TTC549 (cell line): ENCODE measurements at regions not wholly inside any gene's neighbourhood (a gene's known extent, or its start where the extent isn't known, plus 50 kb on each side); places are given as distances from the start of the nearest gene placed in this dataset.
"Not testable (repeated sequence)": the region's sequence is repeated elsewhere in the genome, so short reads cannot be mapped to it uniquely, and the experiment has no call there.

Source experiments
- FAIRE-seq: peaks from 2 replicates; lab custom pipeline; 2012; peaks lifted over from hg19 to GRCh38; lab: Jason Lieb, UNC

- FAIRE-seq: no peak
Measured at GRCh38 chr9:79477241-79477840, 94.4 kb upstream of the TLE4 start.

DNA sequence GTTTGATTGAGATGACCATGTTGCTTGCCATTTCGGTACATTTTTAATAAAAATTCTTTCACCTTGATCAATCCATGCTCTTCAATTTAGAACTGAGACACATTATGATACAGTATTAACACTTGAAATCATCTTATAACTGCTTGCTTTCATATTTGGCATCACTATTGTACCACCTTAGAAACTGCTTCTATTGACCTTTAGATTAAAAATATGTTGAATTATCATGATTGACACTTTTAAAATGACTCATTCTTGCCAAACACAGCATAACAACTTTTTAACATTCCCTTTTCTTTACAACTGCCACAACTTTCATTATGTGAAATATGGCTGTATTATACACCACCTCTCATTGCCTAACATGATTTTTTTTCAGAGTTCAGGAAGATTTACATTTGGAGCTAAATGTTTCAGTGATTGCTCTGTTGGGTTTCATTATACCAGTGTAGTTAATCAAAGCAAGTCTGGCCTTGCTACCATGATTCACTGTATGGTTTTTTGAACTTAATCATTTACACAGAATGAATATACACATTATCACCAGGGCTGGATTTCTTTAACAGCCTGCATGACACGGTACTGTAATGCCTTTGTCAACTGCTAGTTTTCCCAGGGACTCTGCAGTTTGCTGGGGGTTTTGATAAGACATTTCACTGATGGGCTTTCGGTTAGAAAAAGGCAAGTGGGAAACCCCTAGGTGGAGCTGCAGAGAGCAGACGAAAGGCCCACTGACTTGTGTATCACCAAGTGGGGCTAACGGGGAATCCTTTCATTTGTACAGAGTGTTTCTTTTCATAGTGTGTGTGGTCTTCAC lies 93.6 kb upstream of the TLE4 start:
- no peak for FAIRE-seq

- FAIRE-seq: no peak
Measured at GRCh38 chr9:79480639-79481038, 91.1 kb upstream of the TLE4 start.

DNA sequence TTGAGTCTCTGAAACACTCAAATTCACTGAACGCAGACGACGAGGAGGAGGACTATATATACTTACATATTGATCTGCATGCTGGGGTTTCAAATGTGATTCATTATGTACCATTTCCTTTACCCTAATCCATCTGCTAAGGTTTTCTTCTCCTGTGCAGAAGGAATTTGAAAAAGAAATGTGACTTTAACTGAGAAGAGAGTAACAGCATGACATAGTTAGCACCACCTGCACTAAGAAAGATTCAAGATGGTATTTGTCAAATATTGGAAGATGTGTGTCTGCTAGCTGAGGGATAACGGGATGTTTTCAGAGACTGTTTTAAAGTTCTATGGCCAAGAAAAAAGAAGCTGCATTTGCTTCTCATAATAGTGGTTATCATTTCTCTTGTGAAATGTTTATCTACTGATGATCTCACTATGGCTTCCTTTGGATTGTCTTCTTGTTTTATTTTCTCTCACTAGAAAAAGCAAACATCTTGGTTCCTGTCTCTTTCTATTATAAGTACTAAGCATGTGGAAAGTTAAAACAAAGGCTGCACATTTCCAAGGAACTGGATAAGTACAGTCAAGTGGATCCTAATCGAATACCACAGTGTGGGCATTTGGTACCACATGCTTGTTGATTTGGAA lies 89.8 kb upstream of the TLE4 start:
- no peak for FAIRE-seq

DNA sequence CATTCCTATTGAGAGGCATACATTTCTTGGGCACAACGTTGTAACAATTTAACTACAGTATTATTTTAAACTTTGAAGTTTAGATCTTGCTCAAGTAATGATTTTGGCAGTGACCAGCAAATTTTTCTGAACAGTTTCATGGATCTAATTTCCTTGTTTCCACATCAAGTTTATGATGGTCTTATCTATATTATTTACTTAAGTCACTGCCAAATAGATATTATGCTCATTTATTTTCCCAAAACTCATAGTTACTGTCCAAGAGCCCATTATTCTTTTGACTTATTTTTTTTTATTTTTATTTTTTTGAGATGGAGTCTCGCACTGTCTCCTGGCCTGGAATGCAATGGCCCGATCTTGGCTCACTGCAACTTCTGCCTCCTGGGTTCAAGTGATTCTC lies 86.5 kb upstream of the TLE4 start:
- FAIRE-seq: no peak

GRCh38 chr9:79489261-79490000 lies 82.3 kb upstream of the TLE4 start:
- no peak for FAIRE-seq

DNA sequence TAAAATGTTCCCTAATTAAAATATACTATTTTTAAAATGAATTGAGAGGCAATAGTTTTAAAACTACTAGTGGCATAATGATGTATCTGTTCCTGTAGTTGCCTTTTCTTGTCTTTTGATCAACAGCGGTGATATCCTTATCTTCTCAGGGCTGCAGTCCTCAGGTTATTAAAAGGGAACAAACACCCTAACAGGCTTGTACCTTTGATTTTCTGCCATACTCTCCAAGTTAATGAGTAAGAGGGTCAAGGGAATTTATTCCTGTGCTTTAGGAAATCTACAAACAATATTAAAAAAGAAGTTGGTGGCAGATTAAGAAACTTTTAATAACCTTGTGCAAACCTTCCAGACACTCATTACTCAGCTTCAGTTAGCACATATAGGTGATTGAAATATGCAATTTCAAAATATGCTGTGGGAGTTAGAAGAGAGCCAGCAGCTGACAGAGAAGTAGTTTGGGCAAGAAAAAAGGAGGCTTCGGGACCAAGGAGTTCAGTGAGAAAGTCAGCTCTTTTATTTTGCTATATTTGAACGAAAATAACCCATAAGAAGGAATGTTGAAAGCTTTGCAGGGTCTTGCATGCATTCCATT lies 81.0 kb upstream of the TLE4 start:
- FAIRE-seq: no peak

- FAIRE-seq: no peak
Measured at GRCh38 chr9:79492092-79493009, 79.4 kb upstream of the TLE4 start.

GRCh38 chr9:79500196-79500864 lies 71.4 kb upstream of the TLE4 start:
- FAIRE-seq: not testable (repeated sequence)

DNA sequence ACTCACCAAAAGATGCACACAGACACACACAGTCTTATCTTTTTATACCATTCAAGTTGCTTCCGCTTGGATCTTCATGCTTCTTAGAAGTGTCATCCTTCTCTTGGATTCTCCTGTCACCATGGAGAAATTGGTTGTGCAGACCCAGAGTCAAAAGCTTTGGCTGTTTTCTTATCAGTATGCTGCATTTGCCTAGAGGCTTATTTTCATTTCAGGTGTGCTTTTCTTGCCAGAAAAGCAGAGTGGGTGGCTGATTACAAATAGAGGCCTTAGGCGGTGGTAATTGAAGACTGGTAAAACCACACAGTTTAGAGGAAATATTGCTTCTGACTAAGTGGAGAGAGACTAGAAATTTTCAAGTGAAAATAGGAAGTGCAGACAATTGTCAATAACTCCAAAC lies 70.2 kb upstream of the TLE4 start:
- no peak for FAIRE-seq

DNA sequence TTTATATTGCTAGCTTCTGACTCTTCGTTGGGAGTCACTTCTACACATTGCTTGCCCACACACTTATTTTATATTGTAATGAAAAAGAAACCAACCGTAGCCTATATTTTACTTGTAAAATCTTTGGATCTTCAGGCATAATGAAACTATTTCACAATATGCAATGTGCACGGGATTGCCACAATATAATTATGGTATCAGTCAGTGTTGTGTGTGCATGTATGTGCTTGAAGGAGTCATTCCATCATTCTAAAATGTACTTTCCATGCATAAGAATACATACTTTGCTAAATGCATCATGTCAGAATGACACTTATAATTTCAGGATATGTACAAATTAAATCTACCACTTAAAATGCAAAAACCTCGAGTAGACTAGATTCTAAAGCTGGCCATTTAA lies 64.0 kb upstream of the TLE4 start:
- FAIRE-seq: no peak

GRCh38 chr9:79512251-79512650 lies 59.5 kb upstream of the TLE4 start:
- no peak for FAIRE-seq
